Parathyroid adenoma (tissue), 2 donors: ENCODE measurements at regions not wholly inside any gene's neighbourhood (a gene's known extent, or its start where the extent isn't known, plus 50 kb on each side); places are given as distances from the start of the nearest gene placed in this dataset.

Experiments
- H2AFZ ChIP-seq: fragments of 300-600 bp; sonication (generic); one replicate; pipeline ENCODE4 v1.7.0; 2017; ENCODE audit warnings: antibody characterized with exemption, mild to moderate bottlenecking
- H3K27ac ChIP-seq: fragments of 300-600 bp; sonication (generic); one replicate; pipeline ENCODE4 v1.7.0; 2017
- H3K27me3 ChIP-seq: fragments of 300-600 bp; sonication (generic); one replicate; pipeline ENCODE4 v1.7.0; 2017; ENCODE audit warnings: low read length; ENCODE audit not compliant: control insufficient read depth, insufficient read depth
- H3K36me3 ChIP-seq: fragments of 300-600 bp; sonication (generic); one replicate; pipeline ENCODE4 v1.7.0; 2017; ENCODE audit warnings: low read length; ENCODE audit not compliant: control insufficient read depth, insufficient read depth
- H3K4me1 ChIP-seq: fragments of 300-600 bp; sonication (generic); one replicate; pipeline ENCODE4 v1.7.0; 2017; ENCODE audit warnings: control low read depth
- H3K4me2 ChIP-seq: fragments of 300-600 bp; sonication (generic); one replicate; pipeline ENCODE4 v1.7.0; 2017; ENCODE audit warnings: low read length
- H3K4me3 ChIP-seq: fragments of 300-600 bp; sonication (generic); one replicate; pipeline ENCODE4 v1.7.0; 2017; ENCODE audit warnings: low read depth, low read length
- H3K79me2 ChIP-seq: fragments of 300-600 bp; sonication (generic); one replicate; pipeline ENCODE4 v1.7.0; 2017; ENCODE audit warnings: control low read depth
- H3K9ac ChIP-seq: fragments of 300-600 bp; sonication (generic); one replicate; pipeline ENCODE4 v1.7.0; 2017; ENCODE audit warnings: mild to moderate bottlenecking
- H3K9me3 ChIP-seq: fragments of 300-600 bp; sonication (generic); one replicate; pipeline ENCODE4 v1.7.0; 2017; ENCODE audit warnings: low read length; ENCODE audit not compliant: control insufficient read depth
- CTCF ChIP-seq: fragments of 300-600 bp; sonication (generic); IDR thresholded peaks from one replicate; pipeline ENCODE4 v1.7.0; 2017; ENCODE audit warnings: antibody characterized with exemption, mild to moderate bottlenecking
- donor health status: primary hyperparathyroidism.

- TF ChIP-seq CTCF, result no peak
- Histone ChIP-seq H2AFZ (no peak overlapping the region), H3K4me3 (no peak overlapping the region), H3K9ac (no peak overlapping the region), H3K27me3 (no peaks in the 10 kb centered on the region), H3K4me1 (no peaks in the 10 kb centered on the region), H3K79me2 (no peaks in the 10 kb centered on the region), H3K27ac (no peak overlapping the region), H3K9me3 (no peaks in the 10 kb centered on the region), H3K4me2 (no peak overlapping the region), H3K36me3 (no peaks in the 10 kb centered on the region)
These were observed 298.5 kb downstream of the QKI start for GRCh38 chr6:163712981-163713380.

- H3K4me3 ChIP-seq, result no peak overlapping the region
- H3K36me3 ChIP-seq, result no peaks in the 10 kb centered on the region
- H3K79me2 ChIP-seq, result no peaks in the 10 kb centered on the region
- H3K27me3 ChIP-seq, result no peaks in the 10 kb centered on the region
- no peak overlapping the region for H3K9ac ChIP-seq
- H3K4me2 ChIP-seq, result no peak overlapping the region
- H3K4me1 ChIP-seq, result no peaks in the 10 kb centered on the region
- H3K27ac ChIP-seq, result no peak overlapping the region
- no peak overlapping the region for H2AFZ ChIP-seq
- no peaks in the 10 kb centered on the region for H3K9me3 ChIP-seq
- TF ChIP-seq CTCF, result no peak
These were observed 298.0 kb downstream of the QKI start for GRCh38 chr6:163712566-163712961.

GRCh38 chr6:163711615-163712565, 297.4 kb downstream of the QKI start:
- Histone ChIP-seq H2AFZ (no peak overlapping the region), H3K4me1 (no peaks in the 10 kb centered on the region), H3K27ac (no peak overlapping the region), H3K36me3 (no peaks in the 10 kb centered on the region), H3K9ac (no peak overlapping the region), H3K4me3 (no peak overlapping the region), H3K79me2 (no peaks in the 10 kb centered on the region), H3K27me3 (no peaks in the 10 kb centered on the region), H3K4me2 (no peak overlapping the region), H3K9me3 (no peaks in the 10 kb centered on the region)
- TF ChIP-seq CTCF, result no peak

GRCh38 chr6:163710532-163711470, 296.3 kb downstream of the QKI start:
- TF ChIP-seq CTCF, result no peak
- no peak overlapping the region for H2AFZ ChIP-seq
- no peaks in the 10 kb centered on the region for H3K79me2 ChIP-seq
- no peak overlapping the region for H3K27ac ChIP-seq
- no peaks in the 10 kb centered on the region for H3K36me3 ChIP-seq
- no peaks in the 10 kb centered on the region for H3K9me3 ChIP-seq
- H3K4me1 ChIP-seq, result no peaks in the 10 kb centered on the region
- no peak overlapping the region for H3K4me3 ChIP-seq
- H3K4me2 ChIP-seq, result no peak overlapping the region
- H3K9ac ChIP-seq, result no peak overlapping the region
- H3K27me3 ChIP-seq, result no peaks in the 10 kb centered on the region
